Suprapubic skin (tissue), 4 donors: ENCODE measurements at regions not wholly inside any gene's neighbourhood (a gene's known extent, or its start where the extent isn't known, plus 50 kb on each side); places are given as distances from the start of the nearest gene placed in this dataset.

Experiments
- DNase-seq, 2 donors: peaks; one replicate each; pipeline ENCODE4 v3.0.0-alpha.2; 2019; ENCODE audit warnings: low spot score in 2 of 2
- H3K27ac ChIP-seq: fragments of 200-600 bp; sonication (generic); one replicate; pipeline ENCODE4 v1.5.1; 2019
- H3K27me3 ChIP-seq: fragments of 200-600 bp; sonication (generic); one replicate; pipeline ENCODE4 v1.5.1; 2019
- H3K36me3 ChIP-seq: fragments of 200-600 bp; sonication (generic); one replicate; pipeline ENCODE4 v1.5.1; 2019
- H3K4me1 ChIP-seq: fragments of 200-600 bp; sonication (generic); one replicate; pipeline ENCODE4 v1.5.1; 2019
- H3K4me3 ChIP-seq: fragments of 200-600 bp; sonication (generic); one replicate; pipeline ENCODE4 v1.5.1; 2019; ENCODE audit warnings: mild to moderate bottlenecking
- H3K9me3 ChIP-seq: fragments of 200-600 bp; sonication (generic); one replicate; pipeline ENCODE4 v1.5.1; 2019
- CTCF ChIP-seq, 2 donors: fragments of 200-600 bp in 1 of 2; fragments of 450-650 bp in 1 of 2; sonication (generic) in 1 of 2; IDR thresholded peaks; one replicate each; pipeline ENCODE4 v1.5.1; 2016 to 2019; ENCODE audit warnings: antibody characterized with exemption in 2 of 2, mild to moderate bottlenecking in 1 of 2, moderate library complexity in 1 of 2
- EP300 ChIP-seq: sonication (generic); formaldehyde crosslinking; IDR thresholded peaks from one replicate; pipeline ENCODE4 v1.6.1; 2017; ENCODE audit warnings: antibody characterized with exemption
- POLR2A ChIP-seq, 2 donors: fragments of 450-650 bp; IDR thresholded peaks; one replicate each; pipeline ENCODE4 v1.6.1; 2017; ENCODE audit warnings: antibody characterized with exemption in 2 of 2, mild to moderate bottlenecking in 2 of 2, moderate library complexity in 2 of 2
- POLR2AphosphoS5 ChIP-seq, 3 donors: sonication (generic); formaldehyde crosslinking; IDR thresholded peaks; one replicate each; pipeline ENCODE4 v1.6.1; 2017; ENCODE audit warnings: antibody characterized with exemption in 3 of 3
- whole genome bisulfite sequencing: methylation state at CpG from one replicate; pipeline ENCODE4 v1.1.5; 2018; 5-methylcytosine and 5-hydroxymethylcytosine counted together

- H3K27me3 ChIP-seq = no peaks in the 10 kb centered on the region
- TF ChIP-seq POLR2A (IDR thresholded peaks at IDR 0.05) (no peak), EP300 (no peak), POLR2AphosphoS5 (IDR thresholded peaks at IDR 0.05) (no peak), CTCF (IDR thresholded peaks at IDR 0.05) (no peak)
- H3K36me3 ChIP-seq = no peaks in the 10 kb centered on the region
- no peaks in the 10 kb centered on the region for H3K4me1 ChIP-seq
- no peak for DNase-seq
- H3K27ac ChIP-seq = no peak overlapping the region
- H3K4me3 ChIP-seq = no peak overlapping the region
- 71% methylated on average over 3 of the region's 3 CpGs for WGBS
- H3K9me3 ChIP-seq = peaks cover 4% of the 10 kb centered on the region
Measured at GRCh38 chr2:123127236-123127635, 897.9 kb upstream of the CNTNAP5 start.

GRCh38 chr2:123128951-123129350 is 896.1 kb upstream of the CNTNAP5 start:
- Histone ChIP-seq H3K4me3 (no peak overlapping the region), H3K9me3 (peaks cover 4% of the 10 kb centered on the region), H3K36me3 (no peaks in the 10 kb centered on the region), H3K27me3 (no peaks in the 10 kb centered on the region), H3K27ac (no peak overlapping the region), H3K4me1 (no peaks in the 10 kb centered on the region)
- no peak for DNase-seq
- no peak for TF ChIP-seq POLR2AphosphoS5 (IDR thresholded peaks at IDR 0.05)
- TF ChIP-seq EP300 = no peak
- no peak for TF ChIP-seq POLR2A (IDR thresholded peaks at IDR 0.05)
- TF ChIP-seq CTCF (IDR thresholded peaks at IDR 0.05) = no peak
- WGBS = 48% methylated on average over 1 of the region's 1 CpG

- no peaks in the 10 kb centered on the region for H3K4me1 ChIP-seq
- H3K4me3 ChIP-seq = no peak overlapping the region
- no peaks in the 10 kb centered on the region for H3K36me3 ChIP-seq
- H3K27me3 ChIP-seq = no peaks in the 10 kb centered on the region
- WGBS = 59% methylated on average over 4 of the region's 4 CpGs
- peaks cover 4% of the 10 kb centered on the region for H3K9me3 ChIP-seq
- no peak for DNase-seq
- H3K27ac ChIP-seq = no peak overlapping the region
- TF ChIP-seq POLR2A (IDR thresholded peaks at IDR 0.05) (no peak), CTCF (IDR thresholded peaks at IDR 0.05) (no peak), POLR2AphosphoS5 (IDR thresholded peaks at IDR 0.05) (no peak), EP300 (no peak)
Measured at GRCh38 chr2:123136419-123136818, 888.7 kb upstream of the CNTNAP5 start.

- Histone ChIP-seq H3K27me3 (no peaks in the 10 kb centered on the region), H3K36me3 (no peaks in the 10 kb centered on the region), H3K27ac (no peak overlapping the region), H3K4me3 (no peak overlapping the region), H3K9me3 (no peaks in the 10 kb centered on the region), H3K4me1 (no peaks in the 10 kb centered on the region)
- TF ChIP-seq CTCF (IDR thresholded peaks at IDR 0.05) (no peak), EP300 (no peak), POLR2AphosphoS5 (IDR thresholded peaks at IDR 0.05) (no peak), POLR2A (IDR thresholded peaks at IDR 0.05) (no peak)
- 77% methylated on average over 1 of the region's 1 CpG for WGBS
- DNase-seq = no peak
Measured at GRCh38 chr2:123144082-123144481, 881.0 kb upstream of the CNTNAP5 start.

- TF ChIP-seq POLR2AphosphoS5 (IDR thresholded peaks at IDR 0.05) = no peak
- no peak for TF ChIP-seq CTCF (IDR thresholded peaks at IDR 0.05)
- TF ChIP-seq EP300 = no peak
- TF ChIP-seq POLR2A (IDR thresholded peaks at IDR 0.05) = no peak
- Histone ChIP-seq H3K27ac (no peak overlapping the region), H3K27me3 (no peaks in the 10 kb centered on the region), H3K4me1 (no peaks in the 10 kb centered on the region), H3K9me3 (no peaks in the 10 kb centered on the region), H3K36me3 (no peaks in the 10 kb centered on the region), H3K4me3 (no peak overlapping the region)
- DNase-seq = no peak
- whole genome bisulfite sequencing = 58% methylated on average over 1 of the region's 1 CpG
Measured at GRCh38 chr2:123153041-123153440, 872.0 kb upstream of the CNTNAP5 start.
